ENCODE measurements at regions not wholly inside any gene's neighbourhood (a gene's known extent, or its start where the extent isn't known, plus 50 kb on each side); places are given as distances from the start of the nearest gene placed in this dataset.
"Not testable (repeated sequence)": the region's sequence is repeated elsewhere in the genome, so short reads cannot be mapped to it uniquely, and the experiment has no call there.

DNA sequence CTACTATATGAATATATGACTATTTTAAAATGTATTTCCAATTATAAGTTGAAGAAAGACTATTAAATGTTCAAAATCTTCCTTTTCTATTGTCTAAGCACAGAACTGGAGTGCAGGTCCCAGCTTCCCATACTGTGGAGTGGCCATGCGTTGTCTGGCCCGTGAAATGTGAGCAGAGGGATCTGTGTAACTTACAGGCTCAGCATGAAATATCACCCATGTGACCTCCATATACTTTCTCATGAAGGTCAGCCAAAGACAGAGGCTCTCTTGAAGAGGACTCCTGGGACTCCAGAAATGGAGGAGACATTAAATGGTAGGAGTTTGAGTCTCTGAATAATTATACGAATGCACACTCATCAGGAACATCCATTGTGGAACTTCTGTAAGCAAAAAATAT is 92.4 kb upstream of the CAV2 start:
- peaks cover 17% of the 10 kb centered on the region for H3K27me3 Mint-ChIP-seq (ENCODE audit: low read depth)
- H3K4me1 Mint-ChIP-seq (ENCODE audit: low read depth) = no peaks in the 10 kb centered on the region
- H3K4me3 Mint-ChIP-seq = no peak overlapping the region
- DNase-seq (no peak), ATAC-seq (no peak)
- no peaks in the 10 kb centered on the region for H3K9me3 Mint-ChIP-seq
- H3K36me3 Mint-ChIP-seq (ENCODE audit: insufficient read depth) = no peaks in the 10 kb centered on the region

DNA sequence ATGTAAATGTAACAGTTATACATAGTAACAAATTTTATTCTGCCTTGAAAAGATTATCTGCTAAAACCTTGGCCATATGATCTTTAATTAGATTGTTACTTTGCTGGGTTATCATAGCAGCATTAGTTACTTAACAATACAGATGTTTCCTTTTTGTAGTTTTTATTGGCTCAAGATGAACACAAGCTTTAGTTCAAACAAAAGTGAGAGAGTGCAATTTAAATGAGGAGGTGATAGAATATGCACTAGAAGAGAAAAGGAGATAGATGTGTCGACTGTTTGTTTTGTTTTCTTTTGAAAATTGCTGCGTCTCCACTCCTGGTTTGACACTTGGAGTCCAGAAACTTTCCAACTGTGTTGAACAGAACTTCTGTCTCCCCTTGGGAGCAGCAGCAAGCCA is 91.4 kb upstream of the CAV2 start:
- Mint-ChIP-seq H3K4me1 (ENCODE audit: low read depth) (no peaks in the 10 kb centered on the region), H3K27me3 (ENCODE audit: low read depth) (peaks cover 17% of the 10 kb centered on the region), H3K36me3 (ENCODE audit: insufficient read depth) (no peaks in the 10 kb centered on the region), H3K9me3 (no peaks in the 10 kb centered on the region), H3K4me3 (no peak overlapping the region)
- DNase-seq (no peak), ATAC-seq (no peak)

- H3K36me3 Mint-ChIP-seq (ENCODE audit: insufficient read depth); H3K9me3 Mint-ChIP-seq; H3K4me3 Mint-ChIP-seq; ATAC-seq; DNase-seq; H3K4me1 Mint-ChIP-seq (ENCODE audit: low read depth): not testable (repeated sequence)
- H3K27me3 Mint-ChIP-seq (ENCODE audit: low read depth) = peaks cover 17% of the 10 kb centered on the region
These were observed 90.6 kb upstream of the CAV2 start for GRCh38 chr7:116408831-116409453.

GRCh38 chr7:116410694-116411093 is 88.8 kb upstream of the CAV2 start:
- not testable (repeated sequence) for DNase-seq; H3K4me3 Mint-ChIP-seq; H3K27me3 Mint-ChIP-seq (ENCODE audit: low read depth); H3K9me3 Mint-ChIP-seq; ATAC-seq; H3K36me3 Mint-ChIP-seq (ENCODE audit: insufficient read depth); H3K4me1 Mint-ChIP-seq (ENCODE audit: low read depth)

DNA sequence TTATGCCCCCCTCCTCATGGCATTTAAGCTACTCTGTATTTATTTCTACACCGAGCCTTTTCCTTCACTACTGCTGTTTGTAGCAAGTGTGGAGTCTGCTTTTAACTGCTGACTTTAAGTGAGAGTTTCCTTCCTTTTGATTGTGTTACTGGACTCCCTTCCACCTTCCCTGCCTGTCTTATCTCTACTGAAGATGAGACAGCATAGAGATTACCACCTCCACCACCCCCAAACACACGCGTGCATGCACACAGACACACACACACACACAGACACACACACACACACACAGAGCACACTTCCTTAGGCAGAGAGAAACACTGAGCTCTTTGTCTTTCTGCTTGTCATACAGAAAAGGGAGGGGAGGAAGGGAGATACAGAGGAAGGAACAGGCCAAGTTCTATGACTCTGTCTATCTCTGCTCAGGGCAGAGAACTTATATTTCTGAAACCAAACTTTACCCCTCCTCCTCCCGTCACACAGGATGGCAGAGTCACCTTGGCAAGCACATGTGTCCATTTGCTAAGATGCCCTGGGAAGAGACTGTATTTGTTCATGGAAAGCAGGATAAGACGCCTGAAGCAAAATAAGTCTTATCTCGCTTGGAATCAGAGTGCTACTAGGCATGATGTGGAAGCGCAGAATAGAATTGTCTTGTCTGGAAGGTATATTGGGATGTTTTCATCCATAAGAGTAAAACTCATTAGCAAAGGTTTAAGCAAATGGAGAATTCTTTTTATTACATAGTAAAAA is 81.8 kb upstream of the CAV2 start:
- Mint-ChIP-seq H3K4me1 (ENCODE audit: low read depth) (no peaks in the 10 kb centered on the region), H3K36me3 (ENCODE audit: insufficient read depth) (no peaks in the 10 kb centered on the region), H3K4me3 (no peak overlapping the region), H3K27me3 (ENCODE audit: low read depth) (peaks cover 5% of the 10 kb centered on the region), H3K9me3 (no peaks in the 10 kb centered on the region)
- DNase-seq (no peak), ATAC-seq (no peak)

DNA sequence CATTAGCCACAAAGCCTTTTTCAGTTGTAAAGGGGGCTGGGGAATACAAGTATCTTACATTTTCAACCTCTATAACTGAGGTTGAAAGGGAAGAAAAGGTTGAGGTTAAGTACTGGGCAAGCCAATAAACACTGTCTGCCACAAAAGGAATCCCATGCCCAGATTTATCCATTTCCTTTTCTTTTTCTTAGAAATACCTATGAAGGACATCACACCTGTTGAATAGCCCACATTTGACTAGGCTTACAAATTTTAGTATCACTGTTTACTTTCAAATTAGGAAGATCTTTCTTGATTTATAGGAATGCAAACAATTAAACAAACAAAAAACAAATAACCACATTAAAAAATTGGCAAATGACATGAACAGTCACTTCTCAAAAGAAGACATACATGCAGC is 81.0 kb upstream of the CAV2 start:
- no peak for ATAC-seq
- Mint-ChIP-seq H3K9me3 (no peaks in the 10 kb centered on the region), H3K27me3 (ENCODE audit: low read depth) (peaks cover 5% of the 10 kb centered on the region), H3K4me1 (ENCODE audit: low read depth) (no peaks in the 10 kb centered on the region), H3K4me3 (no peak overlapping the region), H3K36me3 (ENCODE audit: insufficient read depth) (no peaks in the 10 kb centered on the region)
- no peak for DNase-seq

DNA sequence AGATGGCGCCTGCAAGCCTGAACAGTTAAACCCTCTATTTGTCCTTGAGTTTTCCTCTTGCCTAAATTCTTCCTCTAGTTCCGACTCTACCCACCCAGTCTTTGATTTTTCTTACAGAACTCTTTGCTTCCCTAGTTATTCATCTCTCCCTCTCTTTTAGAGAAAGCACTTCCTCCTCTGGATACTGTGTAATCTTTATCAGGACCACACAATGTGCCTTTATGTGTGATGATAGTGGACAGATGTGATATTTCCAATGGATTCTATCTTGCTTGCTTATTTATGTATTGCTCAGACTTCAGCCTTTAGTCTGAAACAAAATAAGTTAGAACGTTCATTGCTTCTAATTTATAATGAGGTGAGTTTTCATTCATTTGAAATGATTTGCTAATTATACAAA is 79.5 kb upstream of the CAV2 start:
- Mint-ChIP-seq H3K9me3 (no peaks in the 10 kb centered on the region), H3K36me3 (ENCODE audit: insufficient read depth) (no peaks in the 10 kb centered on the region), H3K4me3 (no peak overlapping the region), H3K27me3 (ENCODE audit: low read depth) (peaks cover 5% of the 10 kb centered on the region), H3K4me1 (ENCODE audit: low read depth) (no peaks in the 10 kb centered on the region)
- DNase-seq (no peak), ATAC-seq (no peak)

- no peaks in the 10 kb centered on the region for H3K9me3 Mint-ChIP-seq
- ATAC-seq = no peak
- H3K4me1 Mint-ChIP-seq (ENCODE audit: low read depth) = no peaks in the 10 kb centered on the region
- H3K36me3 Mint-ChIP-seq (ENCODE audit: insufficient read depth) = no peaks in the 10 kb centered on the region
- DNase-seq = no peak
- peaks cover 8% of the 10 kb centered on the region for H3K27me3 Mint-ChIP-seq (ENCODE audit: low read depth)
- H3K4me3 Mint-ChIP-seq = no peak overlapping the region
These were observed 78.2 kb upstream of the CAV2 start for GRCh38 chr7:116421298-116421697.

DNA sequence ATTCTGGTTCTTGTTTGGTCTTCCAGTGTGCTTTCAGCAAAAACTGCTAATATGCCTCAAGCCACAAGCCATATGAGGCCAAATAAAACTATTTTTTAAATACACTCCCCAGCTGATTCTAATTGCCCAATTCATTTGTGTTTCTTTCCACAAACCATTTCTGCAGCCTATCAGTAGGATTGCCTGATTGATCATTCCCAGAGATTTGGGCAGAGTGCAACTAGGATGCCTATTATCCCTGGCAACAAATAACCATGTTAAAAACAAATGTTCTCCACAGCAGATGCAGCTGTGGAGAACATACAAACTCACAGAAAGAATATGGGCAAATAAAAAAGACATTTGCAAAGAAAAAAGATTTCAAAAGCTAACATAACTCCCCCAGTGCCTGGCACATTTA is 76.9 kb upstream of the CAV2 start:
- H3K27me3 Mint-ChIP-seq (ENCODE audit: low read depth) = peaks cover 8% of the 10 kb centered on the region
- no peaks in the 10 kb centered on the region for H3K36me3 Mint-ChIP-seq (ENCODE audit: insufficient read depth)
- H3K4me1 Mint-ChIP-seq (ENCODE audit: low read depth) = no peaks in the 10 kb centered on the region
- ATAC-seq (no peak), DNase-seq (no peak)
- H3K4me3 Mint-ChIP-seq = no peak overlapping the region
- no peaks in the 10 kb centered on the region for H3K9me3 Mint-ChIP-seq

GRCh38 chr7:116423499-116423898 is 76.0 kb upstream of the CAV2 start:
- no peaks in the 10 kb centered on the region for H3K36me3 Mint-ChIP-seq (ENCODE audit: insufficient read depth)
- no peaks in the 10 kb centered on the region for H3K4me1 Mint-ChIP-seq (ENCODE audit: low read depth)
- H3K9me3 Mint-ChIP-seq = no peaks in the 10 kb centered on the region
- DNase-seq (no peak), ATAC-seq (no peak)
- H3K27me3 Mint-ChIP-seq (ENCODE audit: low read depth) = peaks cover 9% of the 10 kb centered on the region
- H3K4me3 Mint-ChIP-seq = no peak overlapping the region

DNA sequence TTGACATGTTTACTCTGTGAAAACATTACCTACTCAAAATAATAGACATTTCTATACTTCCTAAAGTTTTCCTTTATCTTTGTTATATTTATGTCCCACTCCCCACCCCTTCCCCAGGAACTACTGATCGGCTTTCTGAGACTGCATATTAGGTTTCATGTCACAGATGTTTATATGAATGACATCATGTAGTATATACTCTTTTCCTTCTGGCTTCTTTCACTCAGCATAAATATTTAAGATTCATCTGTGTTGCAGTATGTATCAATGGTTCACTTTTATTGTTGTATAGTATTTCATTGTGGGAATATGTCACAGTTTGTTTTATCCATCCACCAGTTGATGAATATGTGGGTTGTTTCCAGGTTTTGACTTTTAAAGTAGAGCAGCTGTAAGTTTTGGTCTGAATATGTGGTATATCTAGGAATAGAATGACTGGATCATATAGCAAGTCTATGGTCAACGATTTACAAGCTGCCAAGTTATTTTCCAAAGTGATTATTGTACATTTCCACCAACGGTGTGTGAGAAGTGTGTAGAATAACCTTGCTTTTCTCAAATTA is 73.8 kb upstream of the CAV2 start:
- peaks cover 16% of the 10 kb centered on the region for H3K27me3 Mint-ChIP-seq (ENCODE audit: low read depth)
- DNase-seq (no peak), ATAC-seq (no peak)
- H3K4me3 Mint-ChIP-seq = no peak overlapping the region
- no peaks in the 10 kb centered on the region for H3K4me1 Mint-ChIP-seq (ENCODE audit: low read depth)
- H3K36me3 Mint-ChIP-seq (ENCODE audit: insufficient read depth) = no peaks in the 10 kb centered on the region
- H3K9me3 Mint-ChIP-seq = no peaks in the 10 kb centered on the region

DNA sequence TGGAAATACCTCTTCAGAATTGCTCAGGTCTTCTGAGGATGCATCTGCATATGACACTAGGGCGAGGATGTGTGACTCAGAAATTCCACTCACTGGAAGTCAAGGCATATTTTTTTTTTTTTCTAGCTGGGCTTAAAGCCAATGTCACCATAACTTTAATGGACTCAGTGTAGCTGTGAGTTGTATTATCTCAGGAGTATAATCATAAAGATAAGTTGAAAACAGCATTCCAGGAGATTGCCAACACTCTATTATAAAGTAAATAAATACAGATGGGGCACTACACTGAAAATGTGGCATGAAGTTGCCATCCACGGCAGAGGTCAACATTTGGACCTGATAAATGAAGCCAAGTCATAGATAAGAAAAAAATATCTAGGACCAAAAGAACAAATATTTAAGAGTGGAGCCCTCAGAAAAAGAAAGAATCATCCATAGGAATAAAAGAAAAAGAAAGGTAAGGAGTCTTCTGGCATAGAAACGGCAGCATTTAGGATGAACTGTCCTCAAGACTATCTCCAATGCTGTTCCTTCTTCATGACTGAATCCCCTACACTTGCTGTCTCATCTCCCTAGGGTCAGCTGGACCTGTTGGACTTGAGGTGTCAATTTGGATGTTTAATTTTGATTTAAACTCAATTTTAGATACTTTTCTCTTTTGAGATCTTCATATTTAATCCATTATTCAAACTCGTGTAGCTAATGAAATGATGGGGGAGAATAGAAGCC is 72.9 kb upstream of the CAV2 start:
- no peak for ATAC-seq
- peaks cover 17% of the 10 kb centered on the region for H3K27me3 Mint-ChIP-seq (ENCODE audit: low read depth)
- no peaks in the 10 kb centered on the region for H3K4me1 Mint-ChIP-seq (ENCODE audit: low read depth)
- H3K9me3 Mint-ChIP-seq = no peaks in the 10 kb centered on the region
- no peak overlapping the region for H3K4me3 Mint-ChIP-seq
- DNase-seq = no peak
- H3K36me3 Mint-ChIP-seq (ENCODE audit: insufficient read depth) = no peaks in the 10 kb centered on the region

DNA sequence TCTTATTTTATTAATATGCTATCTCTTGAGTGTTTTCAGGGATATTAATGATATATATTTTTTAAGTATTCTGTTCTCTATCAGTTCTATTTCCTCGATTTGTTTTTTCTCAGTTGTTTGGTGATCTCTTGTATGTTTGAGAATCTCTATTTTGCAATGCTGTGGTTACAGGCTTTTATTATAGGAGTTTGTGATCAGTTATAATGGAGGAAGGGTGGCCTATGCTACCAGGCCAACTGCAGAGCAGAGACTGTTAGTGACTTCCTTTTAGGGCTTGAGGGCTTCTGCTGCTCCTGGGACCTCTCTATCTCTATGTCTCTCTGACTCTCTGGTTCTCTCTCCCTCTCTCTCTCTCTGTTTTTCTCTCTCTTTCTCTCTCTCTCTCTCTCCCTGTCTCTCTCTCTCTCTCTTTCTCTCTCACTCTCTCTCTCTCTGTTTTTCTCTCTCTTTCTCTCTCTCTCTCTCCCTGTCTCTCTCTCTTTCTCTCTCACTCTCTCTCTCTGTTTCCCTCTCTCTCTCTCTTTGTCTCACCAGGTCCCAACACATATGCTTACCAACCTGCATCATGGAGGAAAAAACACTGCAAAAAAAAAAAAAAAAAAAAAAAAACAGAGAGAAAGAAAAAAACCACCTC is 69.4 kb upstream of the CAV2 start:
- no peaks in the 10 kb centered on the region for H3K36me3 Mint-ChIP-seq (ENCODE audit: insufficient read depth)
- no peak overlapping the region for H3K4me3 Mint-ChIP-seq
- H3K27me3 Mint-ChIP-seq (ENCODE audit: low read depth) = peaks cover 32% of the 10 kb centered on the region
- DNase-seq = no peak
- no peaks in the 10 kb centered on the region for H3K9me3 Mint-ChIP-seq
- ATAC-seq = no peak
- H3K4me1 Mint-ChIP-seq (ENCODE audit: low read depth) = no peaks in the 10 kb centered on the region

DNA sequence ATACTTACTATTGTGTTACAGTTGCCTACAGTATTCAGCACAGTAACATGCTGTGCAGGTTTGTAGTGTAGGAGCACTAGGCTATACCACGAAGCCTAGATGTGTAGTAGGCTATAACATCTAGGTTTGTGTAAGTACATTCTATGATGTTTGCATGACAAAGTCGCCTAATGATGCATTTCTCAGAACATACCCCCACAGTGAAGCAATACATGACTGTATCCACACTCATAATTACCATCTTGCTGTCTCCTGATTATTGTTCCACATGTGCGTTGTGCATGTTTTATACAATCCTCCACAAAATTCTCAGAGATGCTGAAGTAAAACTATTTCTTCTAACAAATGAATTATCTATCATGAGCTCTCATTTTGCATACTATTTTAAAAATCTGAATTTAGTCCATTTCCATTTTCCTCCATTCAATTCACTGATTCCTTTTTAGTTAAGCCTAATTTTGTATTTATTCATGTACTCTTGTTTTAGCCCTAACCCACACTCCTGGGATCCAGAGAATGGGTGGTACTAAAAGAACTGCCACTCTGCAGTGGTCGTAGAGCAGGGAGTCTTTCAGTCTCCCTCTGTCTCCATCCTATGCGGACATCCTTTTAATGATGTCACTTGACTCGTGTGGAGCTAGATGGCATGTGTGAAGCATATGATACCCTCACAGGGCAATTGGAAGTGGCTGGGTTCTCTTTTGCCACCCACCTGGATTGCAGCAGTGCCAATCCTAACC is 67.6 kb upstream of the CAV2 start:
- no peak for ATAC-seq
- no peaks in the 10 kb centered on the region for H3K4me1 Mint-ChIP-seq (ENCODE audit: low read depth)
- H3K27me3 Mint-ChIP-seq (ENCODE audit: low read depth) = peaks cover 32% of the 10 kb centered on the region
- H3K36me3 Mint-ChIP-seq (ENCODE audit: insufficient read depth) = no peaks in the 10 kb centered on the region
- no peaks in the 10 kb centered on the region for H3K9me3 Mint-ChIP-seq
- H3K4me3 Mint-ChIP-seq = no peak overlapping the region
- DNase-seq = no peak
